Nephron (organoid): ENCODE measurements at regions not wholly inside any gene's neighbourhood (a gene's known extent, or its start where the extent isn't known, plus 50 kb on each side); places are given as distances from the start of the nearest gene placed in this dataset.
"Not testable (repeated sequence)": the region's sequence is repeated elsewhere in the genome, so short reads cannot be mapped to it uniquely, and the experiment has no call there.

ENCODE experiments used
- H3K27ac Mint-ChIP-seq, 3 experiments: 2 replicates each; pipeline ENCODE4 v1.8.0; 2020; ENCODE audit warnings: mixed read lengths in 3 of 3, mild to moderate bottlenecking in 2 of 3, moderate library complexity in 1 of 3
- H3K27me3 Mint-ChIP-seq: 2 replicates; pipeline ENCODE4 v1.8.0; 2021; ENCODE audit warnings: low read depth, mild to moderate bottlenecking, moderate library complexity, mixed read lengths
- H3K36me3 Mint-ChIP-seq: 2 replicates; pipeline ENCODE4 v1.8.0; 2020; ENCODE audit warnings: low read depth, mixed read lengths
- H3K4me1 Mint-ChIP-seq: 2 replicates; pipeline ENCODE4 v1.8.0; 2020; ENCODE audit warnings: mixed read lengths
- H3K4me3 Mint-ChIP-seq, 3 experiments: 2 replicates each; pipeline ENCODE4 v1.8.0; 2020; ENCODE audit warnings: mild to moderate bottlenecking in 3 of 3, mixed read lengths in 3 of 3, moderate library complexity in 2 of 3
- H3K9me3 Mint-ChIP-seq: 2 replicates; pipeline ENCODE4 v1.8.0; 2020; ENCODE audit warnings: mixed read lengths
- CTCF ChIP-seq, 3 experiments: fragments of 200-600 bp; sonication (generic); IDR thresholded peaks; one replicate each; pipeline ENCODE4 v1.5.0; 2021; ENCODE audit warnings: antibody characterized with exemption in 3 of 3; ENCODE audit not compliant: unreplicated experiment in 3 of 3

- not testable (repeated sequence) for H3K4me1 Mint-ChIP-seq, H3K27ac Mint-ChIP-seq, H3K36me3 Mint-ChIP-seq, H3K9me3 Mint-ChIP-seq, H3K4me3 Mint-ChIP-seq
- peaks cover 35% of the 10 kb centered on the region for H3K27me3 Mint-ChIP-seq
These were observed 101.8 kb downstream of the ATP6V0E2 start for GRCh38 chr7:149975608-149976007.

- H3K9me3 Mint-ChIP-seq, H3K4me3 Mint-ChIP-seq, H3K27ac Mint-ChIP-seq, H3K4me1 Mint-ChIP-seq, H3K36me3 Mint-ChIP-seq: not testable (repeated sequence)
- peaks cover 30% of the 10 kb centered on the region for H3K27me3 Mint-ChIP-seq
These were observed 104.8 kb downstream of the ATP6V0E2 start for GRCh38 chr7:149978537-149978936.

- peaks cover 30% of the 10 kb centered on the region for H3K27me3 Mint-ChIP-seq
- not testable (repeated sequence) for H3K36me3 Mint-ChIP-seq, H3K27ac Mint-ChIP-seq, H3K9me3 Mint-ChIP-seq, H3K4me1 Mint-ChIP-seq, H3K4me3 Mint-ChIP-seq
These were observed 105.2 kb downstream of the ATP6V0E2 start for GRCh38 chr7:149978944-149979343.

GRCh38 chr7:149982537-149983112 lies 108.9 kb downstream of the ATP6V0E2 start:
- not testable (repeated sequence) for H3K27me3 Mint-ChIP-seq, H3K9me3 Mint-ChIP-seq, H3K27ac Mint-ChIP-seq, H3K4me1 Mint-ChIP-seq, H3K36me3 Mint-ChIP-seq, H3K4me3 Mint-ChIP-seq

GRCh38 chr7:149986866-149987265 lies 113.1 kb downstream of the ATP6V0E2 start:
- not testable (repeated sequence) for H3K4me1 Mint-ChIP-seq, H3K36me3 Mint-ChIP-seq, H3K27ac Mint-ChIP-seq, H3K4me3 Mint-ChIP-seq, H3K27me3 Mint-ChIP-seq, H3K9me3 Mint-ChIP-seq

GRCh38 chr7:149991652-149992302 lies 118.0 kb downstream of the ATP6V0E2 start:
- H3K27me3 Mint-ChIP-seq, H3K36me3 Mint-ChIP-seq, H3K4me1 Mint-ChIP-seq, H3K4me3 Mint-ChIP-seq, H3K27ac Mint-ChIP-seq, H3K9me3 Mint-ChIP-seq: not testable (repeated sequence)

- not testable (repeated sequence) for H3K4me3 Mint-ChIP-seq, H3K9me3 Mint-ChIP-seq, H3K4me1 Mint-ChIP-seq, H3K27ac Mint-ChIP-seq, H3K36me3 Mint-ChIP-seq, H3K27me3 Mint-ChIP-seq
These were observed 118.6 kb downstream of the ATP6V0E2 start for GRCh38 chr7:149992366-149992765.

- H3K4me1 Mint-ChIP-seq, H3K27ac Mint-ChIP-seq, H3K27me3 Mint-ChIP-seq, H3K9me3 Mint-ChIP-seq, H3K4me3 Mint-ChIP-seq, H3K36me3 Mint-ChIP-seq: not testable (repeated sequence)
These were observed 121.7 kb downstream of the ATP6V0E2 start for GRCh38 chr7:149995369-149996026.

- not testable (repeated sequence) for H3K9me3 Mint-ChIP-seq, H3K27me3 Mint-ChIP-seq, H3K4me3 Mint-ChIP-seq, H3K4me1 Mint-ChIP-seq, H3K27ac Mint-ChIP-seq, H3K36me3 Mint-ChIP-seq
- TF ChIP-seq CTCF (IDR thresholded peaks at IDR 0.05; ENCODE audit: unreplicated experiment in 3 of 3) = peak in 1 of 3 experiments; percentile 20
These were observed 127.2 kb downstream of the ATP6V0E2 start for GRCh38 chr7:150000780-150001599.

GRCh38 chr7:150003304-150003810 lies 129.6 kb downstream of the ATP6V0E2 start:
- Mint-ChIP-seq H3K27me3 (no peaks in the 10 kb centered on the region), H3K36me3 (no peaks in the 10 kb centered on the region), H3K9me3 (no peaks in the 10 kb centered on the region), H3K27ac (no peak overlapping the region), H3K4me3 (no peak overlapping the region), H3K4me1 (no peaks in the 10 kb centered on the region)
- no peak for TF ChIP-seq CTCF (IDR thresholded peaks at IDR 0.05; ENCODE audit: unreplicated experiment in 3 of 3)

GRCh38 chr7:150003973-150004372 lies 130.2 kb downstream of the ATP6V0E2 start:
- not testable (repeated sequence) for H3K4me1 Mint-ChIP-seq, H3K27me3 Mint-ChIP-seq, H3K36me3 Mint-ChIP-seq, H3K9me3 Mint-ChIP-seq, H3K4me3 Mint-ChIP-seq, H3K27ac Mint-ChIP-seq

GRCh38 chr7:150004843-150005242 lies 131.1 kb downstream of the ATP6V0E2 start:
- H3K4me3 Mint-ChIP-seq, H3K27me3 Mint-ChIP-seq, H3K4me1 Mint-ChIP-seq, H3K27ac Mint-ChIP-seq, H3K9me3 Mint-ChIP-seq, H3K36me3 Mint-ChIP-seq: not testable (repeated sequence)
